GM23248 (cell line): ENCODE measurements at regions not wholly inside any gene's neighbourhood (a gene's known extent, or its start where the extent isn't known, plus 50 kb on each side); places are given as distances from the start of the nearest gene placed in this dataset.

Experiments
- DNase-seq: peaks from one replicate; pipeline ENCODE4 v3.0.0-alpha.2; 2015
- H2AFZ ChIP-seq: fragments of 200-600 bp; sonication (generic); 2 replicates; pipeline ENCODE4 v1.6.1; 2016; ENCODE audit warnings: antibody characterized with exemption
- H3F3A ChIP-seq: fragments of 200-600 bp; sonication (generic); 2 replicates; pipeline ENCODE4 v1.6.1; 2016; ENCODE audit warnings: mild to moderate bottlenecking, antibody characterized with exemption, mixed run types; ENCODE audit not compliant: insufficient read depth
- H3K27ac ChIP-seq: fragments of 200-600 bp; sonication (generic); 2 replicates; pipeline ENCODE4 v1.5.1; 2016; ENCODE audit warnings: mild to moderate bottlenecking
- H3K27me3 ChIP-seq: fragments of 200-600 bp; sonication (generic); replicated peaks from 2 replicates; pipeline ENCODE4 v1.6.1; 2016; ENCODE audit warnings: mild to moderate bottlenecking; ENCODE audit not compliant: insufficient read depth
- H3K36me3 ChIP-seq: fragments of 200-600 bp; sonication (generic); 2 replicates; pipeline ENCODE4 v1.6.1; 2016; ENCODE audit warnings: low read depth, mild to moderate bottlenecking
- H3K4me1 ChIP-seq: fragments of 200-600 bp; sonication (generic); 2 replicates; pipeline ENCODE4 v1.6.1; 2016; ENCODE audit warnings: mild to moderate bottlenecking; ENCODE audit not compliant: insufficient read depth
- H3K4me2 ChIP-seq: fragments of 200-600 bp; sonication (generic); one replicate; pipeline ENCODE4 v1.6.1; 2016; ENCODE audit warnings: mild to moderate bottlenecking; ENCODE audit not compliant: unreplicated experiment
- H3K4me3 ChIP-seq: fragments of 200-600 bp; sonication (generic); 2 replicates; pipeline ENCODE4 v1.5.1; 2016; ENCODE audit warnings: mild to moderate bottlenecking
- H3K79me2 ChIP-seq: fragments of 200-600 bp; sonication (generic); 2 replicates; pipeline ENCODE4 v1.6.1; 2016; ENCODE audit warnings: mild to moderate bottlenecking; ENCODE audit not compliant: insufficient read depth
- H3K9ac ChIP-seq: fragments of 200-600 bp; sonication (generic); 2 replicates; pipeline ENCODE4 v1.6.1; 2016; ENCODE audit warnings: mild to moderate bottlenecking
- H3K9me2 ChIP-seq: fragments of 200-600 bp; sonication (generic); 2 replicates; pipeline ENCODE4 v1.6.1; 2016; ENCODE audit warnings: mixed run types, mild to moderate bottlenecking, moderate library complexity; ENCODE audit not compliant: insufficient read depth
- H3K9me3 ChIP-seq: fragments of 200-600 bp; sonication (generic); one replicate; pipeline ENCODE4 v1.6.1; 2017; ENCODE audit warnings: low read depth
- H4K20me1 ChIP-seq: fragments of 200-600 bp; sonication (generic); 2 replicates; pipeline ENCODE4 v1.6.0; 2016; ENCODE audit not compliant: insufficient read depth
- EZH2 ChIP-seq: fragments of 200-600 bp; sonication (generic); IDR thresholded peaks from 2 replicates; pipeline ENCODE4 v1.6.1; 2018; ENCODE audit warnings: antibody characterized with exemption, mild to moderate bottlenecking; ENCODE audit not compliant: insufficient read depth, poor library complexity, severe bottlenecking
- EZH2phosphoT487 ChIP-seq: fragments of 200-600 bp; sonication (generic); IDR thresholded peaks from 2 replicates; pipeline ENCODE4 v1.6.1; 2018; ENCODE audit warnings: antibody characterized with exemption, moderate library complexity, mild to moderate bottlenecking, low read depth; ENCODE audit not compliant: insufficient read depth
- WGBS, 2 experiments: methylation state at CpG; one replicate each; pipeline ENCODE4 v1.1.6; 2015 to 2017; ENCODE audit warnings: low lambda C conversion rate in 2 of 2, low coverage in 1 of 2; ENCODE audit errors: missing lambda C conversion rate in 2 of 2; 5-methylcytosine and 5-hydroxymethylcytosine counted together
- in situ Hi-C: fragments of 300-500 bp; cut with MboI; formaldehyde crosslinking; loops from 2 replicates; pipeline ENCODE4 v1.15.0; 2020

DNA sequence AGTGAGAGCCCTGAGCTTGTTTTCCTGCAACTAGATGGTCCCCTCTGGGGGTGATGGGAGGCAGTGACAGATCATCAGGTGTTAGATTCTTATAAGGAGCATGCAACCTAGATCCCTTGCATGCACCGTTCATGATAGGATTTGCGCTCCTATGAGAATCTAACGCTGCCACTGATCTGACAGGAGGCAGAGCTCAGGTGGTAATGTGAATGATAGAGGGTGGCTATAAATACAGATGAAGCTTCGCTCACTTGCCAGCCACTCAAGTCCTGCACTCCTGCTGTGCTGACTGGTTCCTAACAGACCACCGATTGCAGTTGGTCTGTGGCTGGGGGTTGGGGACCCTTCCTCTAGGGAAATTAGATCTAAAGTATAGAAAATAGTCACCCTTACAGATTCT, 290.6 kb upstream of the ADCY2 start:
- H3K27ac ChIP-seq: no peak overlapping the region
- in situ Hi-C loops: no loop called here
- DNase-seq: no peak
- no peaks in the 10 kb centered on the region for H3K4me1 ChIP-seq
- H3K9ac ChIP-seq: no peak overlapping the region
- H2AFZ ChIP-seq: no peak overlapping the region
- H3K4me2 ChIP-seq: no peak overlapping the region
- no peaks in the 10 kb centered on the region for H4K20me1 ChIP-seq
- WGBS, 2 experiments: 22 to 23% methylated on average over 5 of the region's 5 CpGs
- no peaks in the 10 kb centered on the region for H3K36me3 ChIP-seq
- no peaks in the 10 kb centered on the region for H3K27me3 ChIP-seq
- TF ChIP-seq EZH2 (no peak), EZH2phosphoT487 (no peak)
- no peak overlapping the region for H3K4me3 ChIP-seq
- H3K9me3 ChIP-seq: no peaks in the 10 kb centered on the region
- no peaks in the 10 kb centered on the region for H3F3A ChIP-seq
- H3K9me2 ChIP-seq: no peaks in the 10 kb centered on the region
- no peaks in the 10 kb centered on the region for H3K79me2 ChIP-seq

DNA sequence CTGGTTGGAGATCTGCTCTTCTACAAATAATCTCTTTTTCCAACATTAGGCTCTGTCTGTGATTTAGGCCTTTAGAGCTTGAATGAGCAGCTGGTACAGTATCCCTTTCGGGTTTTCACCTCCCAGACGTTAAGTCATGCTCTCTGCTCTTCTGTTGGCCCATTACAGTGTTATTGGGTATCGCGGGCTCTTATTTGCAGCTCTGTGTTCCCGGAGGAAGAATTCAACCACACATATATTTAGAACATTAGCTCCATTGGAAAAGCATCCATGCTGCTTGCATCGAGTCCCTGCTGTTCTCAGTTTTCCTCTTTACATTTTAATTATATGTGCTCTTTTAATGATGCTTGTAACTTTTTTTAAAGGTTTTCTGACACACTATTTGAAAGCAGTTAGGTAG, 278.0 kb upstream of the ADCY2 start:
- no peaks in the 10 kb centered on the region for H3K36me3 ChIP-seq
- DNase-seq: no peak
- no peak for TF ChIP-seq EZH2
- H3F3A ChIP-seq: no peaks in the 10 kb centered on the region
- in situ Hi-C loops: no loop called here
- WGBS, 2 experiments: 33 to 46% methylated on average over 6 of the region's 6 CpGs
- no peaks in the 10 kb centered on the region for H3K9me3 ChIP-seq
- H4K20me1 ChIP-seq: no peaks in the 10 kb centered on the region
- no peak overlapping the region for H3K9ac ChIP-seq
- H3K4me3 ChIP-seq: no peak overlapping the region
- H2AFZ ChIP-seq: no peak overlapping the region
- H3K27ac ChIP-seq: no peak overlapping the region
- no peaks in the 10 kb centered on the region for H3K27me3 ChIP-seq
- no peaks in the 10 kb centered on the region for H3K9me2 ChIP-seq
- no peaks in the 10 kb centered on the region for H3K4me1 ChIP-seq
- no peaks in the 10 kb centered on the region for H3K79me2 ChIP-seq
- no peak overlapping the region for H3K4me2 ChIP-seq

DNA sequence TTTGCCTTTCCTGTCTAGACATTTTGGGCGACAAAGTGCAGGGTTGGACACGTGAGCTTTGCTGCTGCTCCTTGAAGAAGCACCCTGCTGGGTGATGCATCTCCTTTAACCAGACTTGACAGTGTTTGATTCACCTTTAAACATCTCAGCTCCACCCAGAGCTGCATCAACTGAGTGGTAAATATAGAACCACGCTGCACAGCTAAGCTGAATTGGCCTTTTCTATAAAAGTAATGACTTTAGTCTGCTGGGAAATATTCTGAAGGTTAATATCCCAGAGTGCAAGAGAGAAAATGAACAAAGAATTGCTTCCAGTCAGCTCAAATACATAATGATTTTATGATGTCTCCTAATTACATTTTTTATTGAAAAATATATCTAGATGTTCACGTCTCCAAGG, 264.3 kb upstream of the ADCY2 start:
- Histone ChIP-seq H2AFZ (no peak overlapping the region), H3K36me3 (no peaks in the 10 kb centered on the region), H3K9me3 (no peaks in the 10 kb centered on the region), H3K4me3 (no peak overlapping the region), H4K20me1 (no peaks in the 10 kb centered on the region), H3K9ac (no peak overlapping the region), H3K9me2 (no peaks in the 10 kb centered on the region), H3K4me1 (no peaks in the 10 kb centered on the region), H3K4me2 (no peak overlapping the region), H3K27ac (no peak overlapping the region), H3F3A (no peaks in the 10 kb centered on the region), H3K27me3 (no peaks in the 10 kb centered on the region), H3K79me2 (no peaks in the 10 kb centered on the region)
- no peak for DNase-seq
- in situ Hi-C loops: no loop called here
- 21 to 24% methylated on average over 4 of the region's 4 CpGs for WGBS, 2 experiments
- TF ChIP-seq EZH2phosphoT487 (no peak), EZH2 (no peak)

DNA sequence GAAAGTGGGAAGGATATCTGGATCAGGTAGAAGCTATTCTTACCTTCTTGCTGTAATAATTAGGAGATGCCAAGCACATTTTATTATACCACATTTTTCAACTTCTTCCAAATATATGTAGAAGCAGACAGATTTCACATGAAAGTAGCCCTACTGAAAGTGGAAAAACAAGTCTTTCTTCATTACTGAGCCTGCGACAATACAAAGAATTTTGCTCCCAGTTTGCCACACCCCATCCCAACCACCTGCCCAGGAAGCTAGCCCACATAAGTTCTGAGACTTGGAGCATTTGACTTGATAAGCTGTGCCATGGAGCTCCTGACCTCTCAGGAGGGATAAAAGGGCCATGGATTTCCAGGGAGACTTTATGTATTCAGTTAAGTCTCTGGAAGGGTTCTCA, 249.1 kb upstream of the ADCY2 start:
- Histone ChIP-seq H3K4me2 (no peak overlapping the region), H4K20me1 (no peaks in the 10 kb centered on the region), H3K9me2 (no peaks in the 10 kb centered on the region), H3K4me3 (no peak overlapping the region), H3K79me2 (no peaks in the 10 kb centered on the region), H3K27me3 (no peaks in the 10 kb centered on the region), H2AFZ (no peak overlapping the region), H3F3A (no peaks in the 10 kb centered on the region), H3K9ac (no peak overlapping the region), H3K36me3 (no peaks in the 10 kb centered on the region), H3K9me3 (no peaks in the 10 kb centered on the region), H3K27ac (no peak overlapping the region), H3K4me1 (no peaks in the 10 kb centered on the region)
- 49 to 53% methylated on average over 1 of the region's 1 CpG for WGBS, 2 experiments
- in situ Hi-C loops: no loop called here
- no peak for TF ChIP-seq EZH2
- no peak for TF ChIP-seq EZH2phosphoT487
- DNase-seq: no peak

DNA sequence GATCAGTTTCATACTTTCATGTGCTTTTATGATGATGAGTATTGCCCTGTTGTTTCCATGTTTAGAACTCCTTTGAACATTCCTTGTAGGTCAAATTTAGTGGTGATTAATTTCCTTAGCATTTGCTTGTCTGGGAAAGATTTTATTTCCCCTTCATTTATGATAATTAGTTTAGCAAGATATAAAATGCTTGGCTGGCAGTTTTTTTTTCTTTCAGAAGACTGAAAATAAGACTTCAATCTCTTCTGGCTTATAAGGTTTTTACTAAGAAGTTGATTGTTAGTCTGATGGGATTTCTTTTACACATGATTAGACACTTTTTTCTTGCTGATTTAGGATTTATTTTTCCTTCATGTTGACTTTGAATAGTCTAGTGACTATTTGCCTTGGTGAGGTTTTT, 238.9 kb upstream of the ADCY2 start:
- Histone ChIP-seq H3K27me3 (no peaks in the 10 kb centered on the region), H3K9ac (no peak overlapping the region), H3K79me2 (no peaks in the 10 kb centered on the region)

More for the DNA sequence above, 238.9 kb upstream of the ADCY2 start:
- no peak overlapping the region for H3K4me2 ChIP-seq
- peaks cover 5% of the 10 kb centered on the region for H3K9me3 ChIP-seq
- H3K36me3 ChIP-seq: no peaks in the 10 kb centered on the region
- TF ChIP-seq EZH2phosphoT487: no peak
- no peak for TF ChIP-seq EZH2
- no peaks in the 10 kb centered on the region for H3K4me1 ChIP-seq
- H4K20me1 ChIP-seq: no peaks in the 10 kb centered on the region
- in situ Hi-C loops: no loop called here
- no peak overlapping the region for H3K4me3 ChIP-seq
- H3K9me2 ChIP-seq: no peaks in the 10 kb centered on the region
- no peak overlapping the region for H2AFZ ChIP-seq
- H3K27ac ChIP-seq: no peak overlapping the region
- H3F3A ChIP-seq: no peaks in the 10 kb centered on the region
- DNase-seq: no peak
